ENCODE measurements at regions not wholly inside any gene's neighbourhood (a gene's known extent, or its start where the extent isn't known, plus 50 kb on each side); places are given as distances from the start of the nearest gene placed in this dataset.

DNA sequence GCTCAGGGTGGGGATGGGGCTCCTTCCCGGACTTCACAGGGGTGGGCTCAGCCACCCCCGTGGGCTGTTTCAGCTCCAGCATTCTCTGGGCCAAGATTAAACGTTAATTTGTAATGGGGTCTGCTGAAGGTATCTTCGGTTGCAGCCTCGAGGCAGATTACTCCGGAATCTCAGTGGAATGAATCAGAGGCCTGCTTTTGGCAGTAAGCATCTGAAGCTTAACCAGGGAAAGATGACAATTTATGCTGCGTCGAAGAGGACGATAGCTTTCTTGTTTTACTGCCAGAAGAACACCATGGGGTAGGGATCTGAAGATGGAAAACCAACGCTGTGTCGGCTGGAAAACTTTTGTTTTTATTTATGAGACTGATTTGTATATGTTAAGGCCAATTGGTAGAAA, 129.2 kb upstream of the MSX1 start:
- TF ChIP-seq, protein P1, sequence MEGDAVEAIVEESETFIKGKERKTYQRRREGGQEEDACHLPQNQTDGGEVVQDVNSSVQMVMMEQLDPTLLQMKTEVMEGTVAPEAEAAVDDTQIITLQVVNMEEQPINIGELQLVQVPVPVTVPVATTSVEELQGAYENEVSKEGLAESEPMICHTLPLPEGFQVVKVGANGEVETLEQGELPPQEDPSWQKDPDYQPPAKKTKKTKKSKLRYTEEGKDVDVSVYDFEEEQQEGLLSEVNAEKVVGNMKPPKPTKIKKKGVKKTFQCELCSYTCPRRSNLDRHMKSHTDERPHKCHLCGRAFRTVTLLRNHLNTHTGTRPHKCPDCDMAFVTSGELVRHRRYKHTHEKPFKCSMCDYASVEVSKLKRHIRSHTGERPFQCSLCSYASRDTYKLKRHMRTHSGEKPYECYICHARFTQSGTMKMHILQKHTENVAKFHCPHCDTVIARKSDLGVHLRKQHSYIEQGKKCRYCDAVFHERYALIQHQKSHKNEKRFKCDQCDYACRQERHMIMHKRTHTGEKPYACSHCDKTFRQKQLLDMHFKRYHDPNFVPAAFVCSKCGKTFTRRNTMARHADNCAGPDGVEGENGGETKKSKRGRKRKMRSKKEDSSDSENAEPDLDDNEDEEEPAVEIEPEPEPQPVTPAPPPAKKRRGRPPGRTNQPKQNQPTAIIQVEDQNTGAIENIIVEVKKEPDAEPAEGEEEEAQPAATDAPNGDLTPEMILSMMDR (IDR thresholded peaks at IDR 0.05; ENCODE audit: low read depth, low read length, poor library complexity, severe bottlenecking): no peak
- TF ChIP-seq EZH2phosphoT487 (IDR thresholded peaks at IDR 0.05; ENCODE audit: borderline replicate concordance, low read length): no peak
